ENCODE measurements at regions not wholly inside any gene's neighbourhood (a gene's known extent, or its start where the extent isn't known, plus 50 kb on each side); places are given as distances from the start of the nearest gene placed in this dataset.

DNA sequence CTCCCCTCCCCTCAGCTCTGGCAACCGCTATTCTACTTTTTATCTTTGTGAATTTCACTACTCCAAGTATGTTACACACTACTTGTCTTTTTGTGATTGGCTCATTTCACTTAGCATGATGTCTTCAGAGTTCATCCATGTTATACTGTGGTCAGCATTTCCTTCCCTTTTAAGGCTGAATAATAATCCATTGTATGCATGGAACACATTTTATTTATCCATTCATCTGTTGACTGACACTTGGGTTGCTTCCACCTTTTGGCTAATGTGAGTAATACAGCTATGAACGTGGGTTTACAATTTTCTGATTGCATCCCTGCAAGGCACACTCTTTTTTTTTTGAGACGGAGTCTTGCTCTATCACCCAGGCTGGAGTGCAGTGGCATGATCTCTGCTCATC lies 53.0 kb upstream of the FUT8 start:
- peak; percentile 10 to 37 for DNase-seq

GRCh38 chr14:65360144-65360784 lies 52.3 kb upstream of the FUT8 start:
- DNase-seq = no peak

GRCh38 chr14:65361920-65362319 lies 50.6 kb upstream of the FUT8 start:
- DNase-seq = no peak
